Epithelial cell of esophagus (primary cell): ENCODE measurements at regions not wholly inside any gene's neighbourhood (a gene's known extent, or its start where the extent isn't known, plus 50 kb on each side); places are given as distances from the start of the nearest gene placed in this dataset.

ENCODE experiments used
- DNase-seq: peaks from one replicate; pipeline ENCODE4 v3.0.0; 2010; ENCODE audit warnings: low read depth
- H3K4me3 ChIP-seq: 2 replicates; pipeline ENCODE4 v1.5.1; 2011; ENCODE audit warnings: mild to moderate bottlenecking, low read length, control low read depth
- CTCF ChIP-seq: IDR thresholded peaks from 2 replicates; pipeline ENCODE4 v1.5.1; 2011; ENCODE audit warnings: low read depth, mild to moderate bottlenecking, low read length, control low read depth, inconsistent platforms; ENCODE audit not compliant: insufficient read depth; ENCODE audit errors: missing control alignments

GRCh38 chr4:114264877-114265291 is 285.4 kb upstream of the ARSJ start:
- TF ChIP-seq CTCF, result no peak
- DNase-seq, result peak; percentile 91
- no peak overlapping the region for H3K4me3 ChIP-seq

- H3K4me3 ChIP-seq, result no peak overlapping the region
- peak; percentile 66 for DNase-seq
- TF ChIP-seq CTCF, result no peak
These were observed 285.9 kb upstream of the ARSJ start for GRCh38 chr4:114265342-114265741.

DNA sequence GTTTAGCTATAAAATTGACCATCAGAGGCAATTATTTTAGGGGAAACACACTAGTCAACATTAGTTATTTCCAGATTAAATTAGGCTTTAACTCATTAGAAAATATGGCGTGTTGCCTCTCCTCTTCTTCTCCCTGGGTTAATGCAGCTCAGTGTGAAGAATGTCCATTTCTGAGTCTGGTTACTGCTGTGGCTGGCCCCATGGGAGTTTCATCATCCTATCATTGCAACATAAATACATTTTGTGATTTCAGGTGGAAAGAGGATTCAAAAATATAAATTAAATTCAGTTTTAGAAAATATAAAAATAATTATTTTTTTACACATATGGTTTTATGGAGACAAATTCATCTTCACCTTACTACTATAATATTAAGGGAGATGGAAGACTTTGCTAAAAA is 288.5 kb upstream of the ARSJ start:
- DNase-seq, result no peak
- H3K4me3 ChIP-seq, result no peak overlapping the region
- no peak for TF ChIP-seq CTCF

GRCh38 chr4:114271031-114271430 is 291.6 kb upstream of the ARSJ start:
- TF ChIP-seq CTCF, result no peak
- DNase-seq, result no peak
- H3K4me3 ChIP-seq, result no peak overlapping the region

- H3K4me3 ChIP-seq, result no peak overlapping the region
- peak; percentile 95 for DNase-seq
- TF ChIP-seq CTCF, result no peak
These were observed 292.8 kb upstream of the ARSJ start for GRCh38 chr4:114272226-114272625.

GRCh38 chr4:114273238-114273637 is 293.8 kb upstream of the ARSJ start:
- DNase-seq, result no peak
- H3K4me3 ChIP-seq, result no peak overlapping the region
- TF ChIP-seq CTCF, result no peak

- TF ChIP-seq CTCF, result no peak
- peak; percentile 57 for DNase-seq
- no peak overlapping the region for H3K4me3 ChIP-seq
These were observed 298.2 kb upstream of the ARSJ start for GRCh38 chr4:114277690-114278089.
